Activated T-cell treated with anti-CD3 and anti-CD28 coated beads, Interleukin-2, amount 50 U/mL, for 48 hours (primary cell): ENCODE measurements at regions not wholly inside any gene's neighbourhood (a gene's known extent, or its start where the extent isn't known, plus 50 kb on each side); places are given as distances from the start of the nearest gene placed in this dataset.

Source experiments
- DNase-seq, 2 experiments: peaks; one replicate each; pipeline ENCODE4 v3.0.0-alpha.2; 2020

DNA sequence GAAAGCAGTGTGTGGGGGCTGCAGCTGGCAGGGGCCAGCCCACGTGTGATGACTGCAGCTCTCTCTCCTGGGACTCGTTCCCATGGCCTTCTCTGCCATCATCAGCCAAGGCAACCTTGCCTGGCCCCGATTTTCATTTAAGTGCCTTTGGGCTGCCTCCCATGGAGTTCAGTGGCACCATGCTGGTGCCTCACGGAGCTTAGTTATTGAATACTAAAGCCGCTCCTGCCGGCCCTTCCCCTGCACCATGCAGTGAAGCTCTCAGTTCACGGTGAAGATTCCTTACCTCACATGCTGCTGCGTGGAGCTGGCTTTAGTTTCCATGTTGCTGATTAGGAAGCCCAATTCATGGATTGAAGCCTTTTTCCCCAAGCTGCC lies 141.5 kb upstream of the EEPD1 start:
- DNase-seq: no peak

DNA sequence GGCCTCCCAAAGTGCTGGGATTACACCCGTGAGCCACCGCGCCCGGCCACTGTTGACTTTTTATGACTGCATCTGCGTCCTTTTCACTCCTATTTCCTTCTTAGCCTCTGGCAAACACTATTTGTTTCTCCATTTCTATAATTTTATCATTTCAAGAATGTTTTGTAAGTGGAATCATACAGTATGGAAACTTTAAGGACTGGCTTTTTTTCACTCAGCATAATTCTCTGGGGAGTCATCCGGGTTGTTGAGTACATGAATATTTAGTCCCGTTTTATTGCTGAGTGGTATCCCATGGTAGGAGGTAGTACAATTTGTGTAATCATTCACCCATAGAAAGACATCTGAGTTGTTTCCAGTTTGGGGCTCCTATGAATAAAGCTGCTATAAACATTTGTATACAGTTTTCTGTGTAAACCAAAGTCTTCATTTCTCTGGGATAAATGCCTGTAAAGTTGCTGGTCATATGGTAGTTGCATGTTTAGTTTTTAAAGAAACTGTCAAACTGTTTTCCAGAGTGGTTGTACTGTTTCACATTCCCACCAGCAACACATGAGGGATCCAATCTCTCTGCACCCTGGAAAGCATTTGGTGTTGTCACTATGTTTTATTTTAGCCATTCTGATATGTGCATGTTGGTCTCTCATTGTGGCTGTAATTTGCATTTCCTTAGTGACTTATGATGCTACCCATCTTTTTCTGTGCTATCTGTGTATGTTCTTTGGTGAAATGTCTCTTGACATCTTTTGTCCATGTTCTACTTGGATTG lies 139.6 kb upstream of the EEPD1 start:
- no peak for DNase-seq

DNA sequence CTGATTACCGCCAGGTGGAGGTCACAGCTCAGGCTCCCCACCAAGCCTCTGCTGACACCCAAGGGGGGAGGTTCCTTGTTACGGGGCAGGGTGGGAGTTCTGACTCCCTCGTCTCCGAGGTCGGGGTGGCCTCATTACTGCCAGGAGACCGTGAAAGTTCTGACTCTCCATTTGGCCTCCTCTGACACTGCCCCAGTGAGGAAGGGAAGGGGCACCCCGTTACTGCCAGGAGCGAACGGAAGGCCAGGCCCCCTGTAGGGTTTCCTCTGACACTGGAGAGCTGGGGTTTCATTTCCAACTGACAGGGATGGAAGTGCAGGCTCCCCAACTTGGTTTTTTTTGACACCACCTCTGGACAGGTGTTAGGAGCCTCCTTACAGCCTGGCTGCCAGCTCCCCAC lies 138.1 kb upstream of the EEPD1 start:
- no peak for DNase-seq

DNA sequence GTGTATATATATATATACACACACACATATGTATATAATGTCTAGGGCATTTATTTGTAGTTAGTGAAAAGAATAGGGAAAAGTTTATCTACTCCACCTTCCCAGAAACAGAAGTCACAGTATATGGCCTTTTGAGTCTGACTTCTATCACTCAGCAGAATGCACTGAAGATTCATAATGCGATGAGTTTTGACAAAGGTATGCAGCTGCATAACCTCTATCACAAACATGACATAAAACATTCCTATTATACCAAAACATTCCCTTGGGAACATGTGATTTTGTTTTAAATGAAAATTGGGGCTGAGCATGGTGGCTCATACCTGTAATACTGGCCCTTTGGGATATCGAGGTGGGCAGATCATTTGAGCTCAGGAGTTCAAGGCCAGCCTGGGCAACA lies 137.3 kb upstream of the EEPD1 start:
- no peak for DNase-seq

GRCh38 chr7:36016648-36017047 lies 136.4 kb upstream of the EEPD1 start:
- no peak for DNase-seq

DNA sequence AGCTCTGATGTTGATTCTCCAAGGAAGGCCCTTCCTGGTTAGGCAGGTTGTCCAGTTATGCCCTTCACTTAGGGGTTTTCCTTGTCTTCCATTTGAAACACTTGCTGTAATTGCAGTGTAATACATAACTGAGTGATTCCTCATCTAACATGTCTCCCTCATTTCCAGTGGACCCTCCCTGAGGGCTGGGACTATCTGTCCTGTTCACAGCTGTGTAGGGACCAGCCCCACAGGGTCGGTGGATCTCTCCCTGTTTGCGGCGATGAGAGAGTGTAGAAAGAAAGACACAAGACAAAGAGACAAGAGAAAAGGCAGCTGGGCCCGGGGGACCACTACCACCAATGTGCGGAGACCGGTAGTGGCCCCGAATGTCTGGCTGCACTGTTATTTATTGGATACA lies 135.9 kb upstream of the EEPD1 start:
- no peak for DNase-seq

DNA sequence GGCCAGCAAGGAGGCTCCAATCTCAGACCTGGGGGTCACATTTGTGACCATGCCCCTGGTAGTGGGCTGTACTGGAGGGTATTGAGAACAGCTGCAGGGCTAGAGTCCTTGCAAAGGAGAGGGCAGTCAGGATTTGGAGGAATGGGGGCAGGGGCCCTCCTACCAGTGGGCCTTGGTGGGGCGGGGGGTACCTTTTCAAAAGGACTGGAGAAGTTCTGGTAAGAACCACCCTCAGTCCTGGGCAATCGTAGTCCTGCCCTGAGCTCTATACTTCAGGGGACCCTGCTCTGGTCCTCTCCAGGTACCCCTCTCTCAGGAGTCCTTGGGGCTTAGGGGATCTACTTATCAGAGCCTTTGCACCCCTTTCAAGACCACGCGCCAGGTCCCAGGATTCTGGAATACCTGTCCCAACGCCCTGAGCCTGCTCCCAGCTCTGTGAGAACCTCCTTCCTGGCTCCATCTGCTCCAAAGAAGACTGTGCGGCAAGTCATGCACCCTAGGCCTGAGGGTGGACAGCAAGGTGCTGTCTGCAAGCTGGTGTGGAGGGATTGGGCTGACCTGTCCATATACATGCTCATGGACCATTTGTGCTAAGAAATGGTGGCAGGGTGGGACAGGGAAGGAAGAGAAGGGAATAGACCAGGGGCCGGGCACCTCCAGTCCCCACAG lies 134.1 kb upstream of the EEPD1 start:
- DNase-seq: no peak

- no peak for DNase-seq
Observed at GRCh38 chr7:36019538-36019937, 133.5 kb upstream of the EEPD1 start.

DNA sequence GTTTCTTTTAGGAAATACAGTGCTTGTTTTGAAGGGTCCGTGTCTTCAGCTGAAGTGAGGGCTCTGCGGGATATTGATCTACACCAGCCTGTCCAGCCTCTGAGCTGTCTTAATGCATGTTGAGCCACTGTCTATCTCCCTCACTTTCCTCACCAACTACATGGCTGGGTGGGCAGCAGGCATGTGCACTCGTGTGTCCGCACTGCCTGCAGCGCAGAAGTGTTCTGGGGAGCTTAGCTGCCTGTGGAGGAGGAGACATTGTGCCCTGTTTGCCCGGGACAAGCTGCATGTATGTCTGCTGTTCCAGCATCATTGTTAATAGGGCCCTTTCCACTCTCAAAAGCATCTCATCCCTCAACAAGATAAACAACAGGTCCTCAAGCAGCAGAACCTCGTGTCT lies 133.1 kb upstream of the EEPD1 start:
- no peak for DNase-seq

GRCh38 chr7:36021367-36021766 lies 131.7 kb upstream of the EEPD1 start:
- DNase-seq: no peak

DNA sequence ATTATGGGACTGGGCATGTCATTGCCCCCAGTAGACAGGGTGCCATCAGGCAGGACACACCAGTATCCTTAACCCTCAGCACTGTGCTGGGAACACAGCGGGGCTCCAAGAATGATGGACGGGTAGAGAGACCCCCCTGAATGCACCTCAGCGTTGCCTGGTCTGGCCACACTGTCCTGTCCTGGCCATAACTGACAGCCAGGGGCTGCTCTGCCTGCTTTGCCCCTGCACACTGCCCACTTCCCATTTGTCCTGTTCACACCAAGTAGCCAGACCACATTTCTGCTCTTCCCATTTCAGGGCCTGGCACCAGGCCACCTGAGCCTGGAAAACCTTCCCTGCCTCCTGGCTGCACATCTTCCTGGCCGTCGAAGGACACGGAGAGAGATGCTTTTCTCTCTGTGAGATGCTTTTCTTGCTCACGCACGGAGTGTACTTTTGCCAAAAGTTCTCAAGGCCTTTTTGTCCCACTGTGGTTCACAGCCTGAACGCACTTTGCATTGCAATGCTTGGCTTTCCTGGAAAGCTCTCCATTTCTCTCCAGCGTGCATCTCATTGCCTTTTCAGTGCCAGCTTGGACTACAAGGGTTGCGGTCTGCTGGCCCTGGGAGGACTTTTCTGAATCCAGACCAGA lies 131.0 kb upstream of the EEPD1 start:
- no peak for DNase-seq

DNA sequence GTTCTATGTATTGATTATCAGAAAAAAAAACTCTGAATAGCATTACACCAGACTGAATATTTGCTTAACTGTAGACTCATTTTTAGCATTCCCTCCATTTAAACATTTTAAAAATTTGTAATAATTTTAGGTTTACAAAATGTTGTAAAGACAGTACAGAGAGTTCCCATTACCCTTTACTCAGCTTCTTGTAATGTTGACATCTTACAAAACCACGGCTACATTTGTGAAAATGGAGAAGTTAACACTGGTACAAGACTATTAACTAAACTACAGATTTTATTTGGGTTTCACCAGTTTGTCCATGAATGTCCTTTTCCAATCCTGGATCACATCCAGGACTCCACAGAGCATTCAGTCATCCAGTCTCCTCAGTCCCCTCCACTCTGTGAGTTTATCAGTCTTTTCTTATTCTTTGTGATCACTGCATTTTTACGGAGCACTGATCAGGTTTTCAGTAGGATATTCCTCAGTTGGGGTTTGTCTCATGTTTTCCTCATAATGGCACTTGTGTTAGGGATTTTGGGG lies 130.0 kb upstream of the EEPD1 start:
- DNase-seq: no peak

GRCh38 chr7:36025190-36025589 lies 127.9 kb upstream of the EEPD1 start:
- DNase-seq: no peak

GRCh38 chr7:36029311-36029710 lies 123.7 kb upstream of the EEPD1 start:
- DNase-seq: no peak

DNA sequence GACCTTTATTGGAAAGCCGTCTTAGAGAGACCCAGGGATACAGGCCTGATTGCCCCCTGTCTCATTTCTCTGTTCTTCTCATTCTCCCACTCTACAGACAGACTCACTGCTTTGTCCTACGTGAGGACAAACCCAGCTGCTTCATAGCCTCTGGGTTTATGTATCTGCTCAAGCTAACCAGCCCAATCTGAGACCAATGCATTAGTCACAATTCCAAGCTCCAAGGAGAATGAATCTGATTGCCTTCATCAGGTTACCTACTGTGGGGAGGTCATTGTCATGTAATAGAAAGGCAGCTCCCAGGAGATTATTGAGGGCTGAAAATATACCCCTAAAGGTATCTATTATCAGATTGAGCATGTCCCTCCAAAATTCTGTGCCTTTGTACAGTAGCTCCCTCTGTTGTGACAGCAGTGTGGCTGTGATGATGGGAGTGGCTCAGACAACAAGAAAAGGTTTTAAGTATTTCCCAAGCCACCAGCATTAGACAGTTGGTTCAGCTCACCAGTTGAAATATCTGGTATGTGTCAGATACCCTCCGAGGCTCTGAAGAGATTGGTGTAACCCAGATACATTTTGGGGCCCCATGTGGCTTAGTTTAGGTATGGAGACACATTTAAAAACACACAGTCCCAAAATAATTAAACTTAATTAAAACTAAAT lies 123.1 kb upstream of the EEPD1 start:
- DNase-seq: no peak

DNA sequence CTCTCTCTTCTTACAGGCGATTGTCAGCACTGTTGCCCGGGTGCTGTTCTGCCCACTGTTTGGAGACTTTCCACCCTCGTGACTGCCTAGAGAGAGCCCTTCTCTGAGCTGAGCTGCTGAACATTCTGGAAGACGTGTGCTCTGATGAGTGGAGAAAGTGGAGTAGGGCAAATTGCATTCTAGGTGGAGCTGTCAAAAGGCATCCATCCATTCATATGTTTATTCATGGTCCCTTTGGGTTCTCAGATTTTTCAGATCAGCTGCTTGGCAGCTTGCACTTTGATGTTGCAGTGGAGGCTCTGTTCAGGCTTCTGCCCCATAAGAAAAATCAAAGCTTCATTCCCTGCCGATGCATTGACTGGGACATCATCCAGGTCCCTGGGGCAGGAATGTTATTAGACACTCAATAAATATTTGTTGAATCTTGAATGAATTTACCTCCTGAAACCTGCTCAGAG lies 120.7 kb upstream of the EEPD1 start:
- no peak for DNase-seq

GRCh38 chr7:36034020-36034419 lies 119.0 kb upstream of the EEPD1 start:
- no peak for DNase-seq

DNA sequence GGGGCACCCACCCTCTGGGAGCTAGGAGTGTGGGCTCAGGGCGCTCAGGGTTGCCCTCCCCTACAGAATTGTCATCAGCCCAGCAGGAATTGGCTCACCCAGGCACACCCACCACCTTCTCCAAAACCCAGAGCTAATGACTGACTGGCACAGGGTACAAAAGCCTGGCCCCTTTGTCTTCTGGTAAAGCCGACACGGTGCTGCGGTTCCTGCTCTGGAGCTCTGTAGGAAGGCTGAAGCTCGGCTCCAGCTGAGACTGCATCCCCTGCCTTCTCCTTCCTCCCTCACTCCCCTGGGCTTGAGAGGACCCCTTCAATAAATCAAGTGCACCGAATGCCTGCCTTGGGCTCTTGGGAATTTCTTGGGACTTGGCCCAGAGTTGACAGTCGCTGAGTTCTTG lies 117.9 kb upstream of the EEPD1 start:
- no peak for DNase-seq

DNA sequence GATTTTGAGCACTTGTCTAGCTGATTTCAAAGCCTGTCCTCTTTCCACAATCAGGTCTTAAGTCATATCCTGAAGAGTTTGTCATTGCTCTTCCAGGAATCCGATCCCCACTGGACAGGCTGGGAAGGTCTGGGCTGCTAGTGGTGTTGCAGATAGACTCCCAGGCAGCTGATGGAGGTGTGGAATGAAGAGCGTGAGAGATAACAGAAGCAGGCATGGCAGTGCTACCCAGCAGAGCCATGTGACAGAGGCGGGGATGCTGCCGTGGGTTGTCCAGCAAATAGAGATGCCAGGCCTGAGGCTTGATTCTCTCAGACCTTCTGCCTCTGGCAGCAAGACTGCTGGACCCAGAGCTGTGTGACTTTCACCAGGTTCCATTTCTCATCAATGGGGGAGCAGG lies 116.5 kb upstream of the EEPD1 start:
- no peak for DNase-seq

- no peak for DNase-seq
Observed at GRCh38 chr7:36037121-36037662, 115.9 kb upstream of the EEPD1 start.

DNA sequence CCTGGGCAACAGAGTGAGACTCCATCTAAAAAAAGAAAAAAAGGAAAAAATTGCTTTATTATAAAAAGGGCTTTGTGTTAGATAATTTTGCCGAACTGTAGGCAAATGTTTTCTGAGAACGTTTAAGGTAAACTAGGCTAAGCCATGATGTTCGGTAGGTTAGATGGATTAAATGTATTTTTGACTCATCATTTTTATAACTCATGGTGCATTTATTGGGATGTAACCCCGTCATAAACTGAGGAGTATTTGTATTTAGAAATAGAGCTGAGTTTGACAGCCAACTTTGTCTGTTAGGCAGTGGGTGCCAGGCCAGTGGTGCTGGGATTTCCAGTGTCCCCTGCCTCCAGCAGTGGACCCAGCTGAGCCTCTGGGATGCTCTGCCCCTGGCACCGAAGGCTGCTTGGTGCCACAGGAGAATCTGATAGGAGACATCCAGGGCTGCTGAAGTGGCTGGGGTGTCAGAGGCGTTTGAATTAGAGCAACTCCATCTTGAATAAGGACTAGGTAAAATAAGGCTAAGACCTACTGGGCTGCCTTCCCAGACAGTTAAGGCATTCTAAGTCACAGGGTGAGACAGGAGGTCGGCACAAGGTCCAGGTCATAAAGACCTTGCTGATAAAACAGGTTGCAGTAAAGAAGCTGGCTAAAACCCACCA lies 114.9 kb upstream of the EEPD1 start:
- no peak for DNase-seq

DNA sequence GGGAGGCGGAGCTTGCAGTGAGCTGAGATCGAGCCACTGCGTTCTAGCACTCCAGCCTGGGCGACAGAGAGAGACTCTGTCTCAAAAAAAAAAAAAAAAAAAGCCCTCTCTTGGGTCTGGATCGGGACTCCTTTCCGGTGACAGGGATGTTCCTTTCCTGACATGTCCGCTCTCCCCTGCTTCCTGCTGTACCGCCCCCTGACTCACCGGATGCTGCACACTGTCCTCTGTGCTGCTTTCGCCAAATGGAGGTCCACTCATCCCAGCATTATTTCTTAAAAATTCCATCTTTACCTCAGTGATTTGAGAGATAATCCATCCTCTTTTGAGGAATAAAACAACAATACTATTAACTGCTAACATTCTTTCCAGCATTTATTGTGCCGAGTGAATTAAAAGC lies 113.8 kb upstream of the EEPD1 start:
- no peak for DNase-seq

GRCh38 chr7:36039671-36040070 lies 113.4 kb upstream of the EEPD1 start:
- no peak for DNase-seq
